ENCODE measurements at regions not wholly inside any gene's neighbourhood (a gene's known extent, or its start where the extent isn't known, plus 50 kb on each side); places are given as distances from the start of the nearest gene placed in this dataset.
A peak's percentile ranks its signal among the peaks of the same experiment; 100 is the strongest.
"Not testable (repeated sequence)": the region's sequence is repeated elsewhere in the genome, so short reads cannot be mapped to it uniquely, and the experiment has no call there.

- no peak for DNase-seq
Measured at GRCh38 chr5:100017520-100018262, 517.5 kb upstream of the FAM174A start.

- not testable (repeated sequence) for DNase-seq
Measured at GRCh38 chr5:100013305-100013704, 521.9 kb upstream of the FAM174A start.

GRCh38 chr5:100011160-100011559 is 524.0 kb upstream of the FAM174A start:
- not testable (repeated sequence) for DNase-seq

- DNase-seq = no peak
Measured at GRCh38 chr5:100004969-100005368, 530.2 kb upstream of the FAM174A start.

- no peak for DNase-seq
Measured at GRCh38 chr5:99998319-99998718, 536.9 kb upstream of the FAM174A start.

- no peak for DNase-seq
Measured at GRCh38 chr5:99995407-99995806, 539.8 kb upstream of the FAM174A start.

GRCh38 chr5:99973779-99974178 is 561.4 kb upstream of the FAM174A start:
- no peak for DNase-seq

GRCh38 chr5:99955962-99956361 is 579.2 kb upstream of the FAM174A start:
- no peak for DNase-seq

GRCh38 chr5:99955006-99955405 is 580.2 kb upstream of the FAM174A start:
- DNase-seq = no peak

- DNase-seq = no peak
Measured at GRCh38 chr5:99949969-99950524, 585.1 kb upstream of the FAM174A start.

GRCh38 chr5:99949361-99949760 is 585.8 kb upstream of the FAM174A start:
- no peak for DNase-seq

- no peak for DNase-seq
Measured at GRCh38 chr5:99948850-99949249, 586.3 kb upstream of the FAM174A start.

GRCh38 chr5:99945478-99946442 is 589.4 kb upstream of the FAM174A start:
- peak; percentile 2 for DNase-seq

GRCh38 chr5:99940540-99940939 is 594.6 kb upstream of the FAM174A start:
- DNase-seq = no peak

GRCh38 chr5:99936911-99937310 is 598.3 kb upstream of the FAM174A start:
- no peak for DNase-seq

- no peak for DNase-seq
Measured at GRCh38 chr5:99929806-99930135, 605.4 kb upstream of the FAM174A start.

GRCh38 chr5:99929067-99929805 is 605.9 kb upstream of the FAM174A start:
- no peak for DNase-seq

GRCh38 chr5:99928490-99928889 is 606.7 kb upstream of the FAM174A start:
- no peak for DNase-seq

- DNase-seq = no peak
Measured at GRCh38 chr5:99926463-99926862, 608.7 kb upstream of the FAM174A start.

- no peak for DNase-seq
Measured at GRCh38 chr5:99922386-99922785, 612.8 kb upstream of the FAM174A start.

- DNase-seq = no peak
Measured at GRCh38 chr5:99911971-99912370, 623.2 kb upstream of the FAM174A start.

- no peak for DNase-seq
Measured at GRCh38 chr5:99906776-99907175, 628.4 kb upstream of the FAM174A start.

Measured in renal pelvis (tissue), 1 donor.